GM18873 (cell line): ENCODE measurements at regions not wholly inside any gene's neighbourhood (a gene's known extent, or its start where the extent isn't known, plus 50 kb on each side); places are given as distances from the start of the nearest gene placed in this dataset.

Experiments used
- ATAC-seq: cut with Tn5 transposase; IDR thresholded peaks from one replicate; pipeline ENCODE4 v1.9.1; 2021; ENCODE audit warnings: mild to moderate bottlenecking, moderate library complexity, moderate number of reproducible peaks; ENCODE audit not compliant: unreplicated experiment, low FRiP score

GRCh38 chr14:34007902-34008301 lies 57.0 kb upstream of the EGLN3 start:
- no peak for ATAC-seq

DNA sequence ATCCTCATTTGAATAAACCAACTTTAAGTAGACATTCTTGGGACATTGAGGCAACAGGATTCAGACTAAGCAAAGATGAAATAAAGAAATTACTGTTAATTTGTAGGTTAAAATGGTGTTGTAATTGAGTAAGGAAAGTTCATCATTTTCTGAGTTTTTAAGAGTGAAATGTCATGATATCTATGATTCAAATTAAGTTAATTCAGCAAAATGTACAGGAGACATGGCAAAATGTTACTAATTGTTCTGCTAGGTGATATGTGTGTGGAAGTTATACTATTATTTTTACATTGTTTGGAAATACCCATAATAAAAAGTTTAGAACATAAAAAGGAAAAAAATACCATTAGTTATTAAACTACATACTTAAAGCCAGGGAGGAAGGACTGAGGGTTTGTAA lies 55.0 kb upstream of the EGLN3 start:
- ATAC-seq: no peak

DNA sequence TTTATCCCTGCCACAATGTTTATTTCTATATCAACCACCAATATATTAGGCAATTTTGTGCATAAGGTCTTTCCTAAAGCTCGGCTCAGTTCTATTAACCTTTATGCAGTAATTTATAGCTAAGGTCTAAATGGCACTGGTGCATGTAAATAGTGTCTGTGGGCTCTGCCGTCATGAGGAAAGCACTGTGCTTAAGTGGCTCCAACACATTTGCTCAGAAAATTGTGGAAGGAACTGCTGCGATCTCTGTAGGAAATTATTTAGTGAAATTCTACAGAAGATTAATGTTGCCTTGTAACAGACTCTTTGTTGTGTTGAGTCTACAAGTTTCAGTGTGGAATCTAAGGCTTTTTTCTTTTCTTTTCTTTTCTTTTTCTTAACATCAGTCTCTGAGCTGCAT lies 54.0 kb upstream of the EGLN3 start:
- no peak for ATAC-seq

DNA sequence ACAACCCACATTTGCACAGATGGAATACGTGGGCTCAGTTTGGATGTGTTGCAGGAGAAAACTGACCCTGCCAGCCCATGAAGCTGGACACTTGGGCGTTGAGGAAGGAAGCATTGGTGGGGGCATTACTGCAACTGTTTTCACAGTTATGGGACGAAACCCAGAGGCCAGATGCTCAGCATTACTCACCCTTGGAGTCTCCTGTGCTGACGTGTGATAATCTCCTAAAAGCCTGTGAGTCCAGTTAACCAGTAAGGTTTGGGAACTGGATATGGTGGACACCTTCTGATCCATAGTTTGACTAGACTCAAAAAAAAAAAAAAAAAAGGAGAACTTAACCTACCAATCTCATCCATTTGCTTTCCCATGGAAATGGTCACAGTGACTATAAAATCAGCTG lies 52.8 kb upstream of the EGLN3 start:
- no peak for ATAC-seq

DNA sequence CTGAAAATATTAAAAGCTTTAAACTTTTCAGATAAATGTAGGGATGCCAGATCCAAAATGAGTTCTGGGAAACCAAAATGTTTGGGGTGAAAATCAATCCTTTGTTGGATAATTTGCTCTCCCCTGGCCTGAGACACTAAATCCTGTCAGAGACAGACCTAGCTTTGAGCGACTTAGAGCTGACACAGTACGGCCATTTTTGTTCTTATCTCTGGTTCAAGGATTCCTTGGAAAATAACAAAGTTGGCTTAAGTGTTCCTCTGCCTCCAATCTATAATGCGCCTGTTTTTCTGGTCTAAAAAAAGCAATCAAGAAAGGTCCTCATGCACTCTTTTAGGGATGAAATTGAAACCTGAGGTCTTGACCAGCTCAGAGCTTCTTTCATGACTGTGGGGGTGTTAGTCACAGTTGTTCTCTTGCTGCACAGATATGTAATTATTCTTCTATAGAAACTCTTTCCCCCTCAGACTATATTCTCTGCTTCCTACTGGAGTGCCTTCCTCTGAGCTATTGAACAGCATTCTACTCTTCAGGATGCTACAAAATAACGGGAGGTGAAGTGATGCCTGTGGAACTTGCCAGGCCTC lies 52.3 kb upstream of the EGLN3 start:
- ATAC-seq: no peak
